GM21825 (cell line): ENCODE measurements at regions not wholly inside any gene's neighbourhood (a gene's known extent, or its start where the extent isn't known, plus 50 kb on each side); places are given as distances from the start of the nearest gene placed in this dataset.

Experiments used
- ATAC-seq: cut with Tn5 transposase; IDR thresholded peaks from one replicate; pipeline ENCODE4 v1.9.1; 2021; ENCODE audit warnings: mild to moderate bottlenecking, moderate library complexity; ENCODE audit not compliant: unreplicated experiment

GRCh38 chr5:162323466-162323865 is 255.9 kb downstream of the GABRG2 start:
- no peak for ATAC-seq

DNA sequence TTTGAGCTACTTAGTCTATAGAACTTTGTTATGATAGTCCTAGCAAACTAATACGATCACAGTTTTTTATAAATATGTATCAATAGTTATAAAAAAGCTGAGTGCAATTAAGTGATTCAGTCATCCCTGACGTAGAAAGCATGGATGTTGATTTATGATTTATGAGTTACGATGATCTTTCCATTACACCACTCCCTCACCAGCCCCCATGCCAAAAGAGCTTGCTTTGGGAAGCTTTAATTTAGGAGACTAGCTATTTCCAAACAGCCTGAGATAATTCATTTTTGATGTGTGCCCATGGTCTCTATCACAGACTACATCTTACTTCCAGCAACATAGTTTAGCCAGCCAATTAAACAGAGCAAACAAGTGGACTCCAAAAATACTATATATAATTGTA is 256.8 kb downstream of the GABRG2 start:
- no peak for ATAC-seq

DNA sequence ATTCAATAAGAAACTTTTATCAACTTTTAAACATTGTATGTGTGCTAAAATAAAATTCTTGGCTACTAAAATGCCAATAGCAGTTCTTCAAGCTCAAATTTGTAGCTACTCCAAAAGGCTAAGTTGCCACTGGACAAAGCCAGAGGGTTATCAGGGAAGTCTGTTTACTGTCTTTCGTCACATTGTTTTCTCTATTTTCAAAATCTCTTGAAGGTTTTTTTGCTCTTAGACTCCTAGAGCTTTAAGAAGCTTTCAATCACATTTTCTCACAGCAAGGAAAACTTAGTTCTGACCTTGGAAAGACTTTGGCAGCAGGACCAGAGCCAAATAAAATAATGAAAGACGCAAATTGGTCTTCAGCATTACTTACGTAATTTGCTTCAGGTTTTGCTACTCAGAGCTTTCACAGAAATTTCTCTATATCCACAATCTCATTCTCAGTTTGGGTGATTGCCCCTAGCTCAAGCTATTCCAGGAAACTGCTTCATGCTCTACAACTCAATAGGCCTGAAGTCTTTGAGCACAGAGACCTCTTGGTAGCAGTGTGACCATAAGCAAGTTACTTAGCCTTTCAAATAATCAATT is 257.7 kb downstream of the GABRG2 start:
- ATAC-seq, result no peak

- no peak for ATAC-seq
Measured at GRCh38 chr5:162334944-162335343, 267.4 kb downstream of the GABRG2 start.

- no peak for ATAC-seq
Measured at GRCh38 chr5:162360373-162360931, 292.9 kb downstream of the GABRG2 start.

DNA sequence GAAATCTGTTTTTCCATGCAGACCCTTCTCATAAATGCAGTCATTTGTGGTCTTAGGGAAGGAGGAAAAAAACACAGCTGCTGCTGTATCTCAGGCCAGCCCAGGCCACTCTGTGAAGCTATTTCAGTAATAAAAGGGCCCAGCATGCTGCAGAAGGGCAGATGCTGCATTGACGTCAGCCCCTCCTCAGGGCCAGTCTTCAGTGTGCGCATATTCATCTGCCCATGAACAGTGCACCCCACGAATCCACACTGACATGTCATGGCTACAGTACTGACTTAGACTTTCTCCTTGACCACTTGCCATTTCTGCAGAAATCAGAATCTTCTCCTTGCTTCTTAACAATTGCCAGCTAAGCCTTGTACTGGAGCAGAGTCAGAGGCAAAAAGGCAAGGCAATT is 304.7 kb downstream of the GABRG2 start:
- ATAC-seq, result no peak

GRCh38 chr5:162377895-162378294 is 310.3 kb downstream of the GABRG2 start:
- no peak for ATAC-seq

GRCh38 chr5:162382839-162383238 is 315.3 kb downstream of the GABRG2 start:
- ATAC-seq, result no peak

DNA sequence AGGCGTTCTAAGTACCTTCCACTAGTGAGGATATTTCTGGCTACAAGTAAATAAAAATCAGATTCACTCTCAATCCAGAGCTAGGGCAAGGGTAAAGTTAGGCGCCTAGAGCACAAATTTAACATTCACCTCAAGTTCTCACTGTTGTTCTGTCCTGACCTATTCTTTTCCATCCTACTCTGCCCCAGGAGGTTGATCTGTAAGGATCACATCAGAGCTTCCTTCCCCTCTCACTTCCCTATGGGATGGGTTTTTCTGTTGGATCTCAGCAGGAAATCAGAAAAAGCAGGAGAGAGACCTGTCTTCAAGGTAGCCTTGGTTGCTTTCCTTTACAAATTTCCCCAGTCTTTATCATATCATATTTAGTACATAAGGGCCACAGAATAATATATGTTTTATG is 316.7 kb downstream of the GABRG2 start:
- no peak for ATAC-seq

DNA sequence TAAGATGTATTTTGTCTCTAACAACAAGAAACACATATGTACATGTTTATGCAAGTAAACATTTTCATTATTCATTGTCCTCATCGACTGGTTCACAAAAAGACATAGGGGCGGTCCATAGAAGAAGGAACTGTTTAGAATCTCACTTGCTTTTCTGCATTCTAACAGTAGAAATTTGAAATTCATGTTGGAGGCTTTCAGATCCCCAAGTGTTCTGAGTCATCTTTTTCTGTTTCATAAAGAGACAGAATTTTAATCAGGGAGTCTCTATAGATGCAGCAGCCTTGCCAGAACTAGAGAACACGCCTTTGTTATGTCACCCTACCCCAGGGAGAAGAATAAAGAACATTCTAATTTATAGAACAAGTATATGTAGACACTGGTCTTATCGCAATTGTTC is 324.3 kb downstream of the GABRG2 start:
- no peak for ATAC-seq

DNA sequence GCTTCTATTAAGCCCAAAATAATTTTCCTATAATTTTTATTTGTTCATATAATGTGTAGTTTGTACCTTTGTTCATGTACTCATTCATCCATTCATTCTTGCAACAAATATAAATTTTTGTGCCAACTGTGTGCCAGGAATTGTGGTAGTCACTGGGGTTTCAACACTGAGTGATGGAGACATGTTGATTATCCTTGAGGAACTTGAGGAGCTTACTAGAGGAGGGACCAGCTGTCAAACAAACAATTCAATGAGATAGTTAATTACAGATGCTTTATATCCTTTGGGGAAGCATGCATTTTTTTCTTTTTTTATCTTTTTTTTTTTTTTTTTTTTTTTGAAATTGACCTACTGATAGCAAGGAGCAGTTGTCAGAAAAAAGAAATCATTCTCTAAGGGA is 324.8 kb downstream of the GABRG2 start:
- ATAC-seq, result no peak

DNA sequence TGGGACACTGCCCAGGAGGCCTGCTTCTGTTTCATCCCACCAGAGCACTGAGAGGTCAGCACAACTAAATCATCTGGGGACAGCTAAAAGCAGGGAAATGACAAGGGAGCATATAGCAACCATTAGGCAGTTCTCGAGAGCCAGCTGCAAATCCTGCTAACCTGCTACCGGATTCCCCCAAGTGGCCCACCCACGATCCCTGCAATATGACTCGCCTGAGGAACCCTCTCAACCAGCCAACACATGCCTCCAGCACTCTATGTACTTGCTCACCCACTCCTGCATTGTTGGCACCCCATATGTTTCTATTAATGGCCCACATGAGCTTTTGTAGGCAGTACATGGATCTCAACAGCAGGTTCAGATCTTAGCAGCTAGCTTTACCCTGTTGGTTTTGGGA is 326.0 kb downstream of the GABRG2 start:
- ATAC-seq, result no peak

DNA sequence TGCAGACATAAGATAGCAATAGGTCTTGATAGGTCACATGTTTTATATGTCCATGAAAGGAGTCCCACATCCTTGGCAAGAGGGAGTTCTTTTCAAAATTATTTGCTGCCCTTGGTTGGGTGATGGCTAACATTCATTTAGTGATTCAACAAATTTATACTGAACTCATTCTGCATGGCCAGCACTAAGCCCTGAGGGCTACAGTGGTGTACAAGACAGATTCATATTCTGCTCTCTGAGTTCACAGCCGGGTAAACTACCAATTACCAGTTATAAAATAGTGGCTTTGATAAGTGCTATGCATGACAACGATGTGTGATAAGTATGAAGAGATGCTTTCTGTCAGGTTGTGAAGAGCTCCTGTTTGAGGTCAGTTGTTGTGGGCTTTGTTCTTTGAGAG is 340.0 kb downstream of the GABRG2 start:
- ATAC-seq, result no peak

- no peak for ATAC-seq
Measured at GRCh38 chr5:162410365-162410764, 342.8 kb downstream of the GABRG2 start.

DNA sequence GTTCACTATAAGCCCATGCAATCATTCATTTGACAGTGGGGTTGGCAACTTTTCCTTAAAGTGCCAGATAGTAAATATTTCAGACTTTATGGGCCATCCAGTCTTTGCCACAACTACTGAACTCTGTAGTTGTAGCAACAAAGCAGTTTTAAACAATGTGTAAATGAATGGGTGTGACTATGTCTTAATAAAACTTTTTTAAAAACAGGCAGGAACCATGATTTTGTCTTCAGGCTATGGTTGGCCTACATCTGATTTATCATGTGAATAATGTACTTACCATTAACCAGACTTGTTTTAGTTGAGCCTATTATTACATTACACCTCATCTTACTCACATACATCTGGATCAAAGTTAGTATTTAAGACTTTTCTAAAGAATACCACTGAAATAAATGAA is 361.6 kb downstream of the GABRG2 start:
- ATAC-seq, result no peak

DNA sequence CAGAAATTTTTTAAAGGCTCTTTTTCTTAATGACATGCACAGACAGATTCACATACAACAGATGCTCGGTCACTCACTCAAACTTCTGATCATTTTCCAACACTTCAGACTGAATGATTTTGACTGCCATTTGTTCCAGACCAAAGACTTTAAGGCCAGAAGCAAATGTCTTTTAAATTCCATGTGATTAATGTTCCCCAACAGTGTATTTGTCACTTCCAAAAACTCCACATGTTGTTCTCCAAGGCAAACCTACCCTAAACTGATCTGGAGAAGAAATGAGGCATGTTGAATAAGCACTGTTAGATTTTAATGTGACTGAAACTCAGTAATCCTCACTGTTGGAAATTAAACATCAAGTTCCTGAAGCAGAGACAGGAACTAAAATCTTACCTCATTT is 366.7 kb downstream of the GABRG2 start:
- ATAC-seq, result no peak

DNA sequence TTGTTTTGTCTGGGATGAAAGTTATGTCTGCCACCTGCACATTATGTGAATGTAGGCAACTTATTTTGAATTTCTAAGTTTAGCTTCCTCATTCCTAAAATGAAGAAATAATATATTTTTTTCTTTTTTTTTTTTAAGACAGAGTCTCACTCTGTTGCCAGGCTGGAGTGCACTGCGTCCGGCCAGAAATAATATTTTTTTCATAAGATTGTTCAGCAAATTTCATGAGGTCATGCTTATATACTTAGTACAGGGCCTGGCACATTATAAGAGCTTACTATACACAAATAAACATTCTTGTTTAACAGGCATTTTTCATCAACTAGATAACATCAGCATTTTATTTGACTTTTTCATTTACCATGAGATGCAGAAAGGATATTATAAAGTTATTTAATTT is 368.5 kb downstream of the GABRG2 start:
- no peak for ATAC-seq

GRCh38 chr5:162444129-162444762 is 376.7 kb downstream of the GABRG2 start:
- ATAC-seq, result no peak

DNA sequence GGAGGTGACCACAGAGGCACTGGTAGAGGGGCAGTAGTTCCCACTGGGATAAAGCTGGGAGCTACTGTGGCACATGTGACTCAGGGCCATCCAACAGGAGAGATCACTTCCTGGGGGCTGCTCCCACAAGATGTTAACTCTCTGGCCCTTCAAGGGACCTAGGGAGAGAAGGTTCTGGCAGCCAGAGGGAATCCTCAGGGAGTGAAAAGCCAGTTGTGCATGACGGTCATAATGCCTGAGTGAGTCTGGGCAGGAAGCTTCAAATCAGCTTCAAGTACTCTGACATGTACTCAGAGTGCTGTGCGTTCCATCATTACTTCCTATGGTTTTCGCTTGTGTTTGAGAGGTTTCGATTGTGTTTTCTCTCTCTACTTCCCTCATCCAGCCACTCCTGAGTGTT is 388.5 kb downstream of the GABRG2 start:
- ATAC-seq, result no peak

GRCh38 chr5:162466011-162466410 is 398.4 kb downstream of the GABRG2 start:
- no peak for ATAC-seq

DNA sequence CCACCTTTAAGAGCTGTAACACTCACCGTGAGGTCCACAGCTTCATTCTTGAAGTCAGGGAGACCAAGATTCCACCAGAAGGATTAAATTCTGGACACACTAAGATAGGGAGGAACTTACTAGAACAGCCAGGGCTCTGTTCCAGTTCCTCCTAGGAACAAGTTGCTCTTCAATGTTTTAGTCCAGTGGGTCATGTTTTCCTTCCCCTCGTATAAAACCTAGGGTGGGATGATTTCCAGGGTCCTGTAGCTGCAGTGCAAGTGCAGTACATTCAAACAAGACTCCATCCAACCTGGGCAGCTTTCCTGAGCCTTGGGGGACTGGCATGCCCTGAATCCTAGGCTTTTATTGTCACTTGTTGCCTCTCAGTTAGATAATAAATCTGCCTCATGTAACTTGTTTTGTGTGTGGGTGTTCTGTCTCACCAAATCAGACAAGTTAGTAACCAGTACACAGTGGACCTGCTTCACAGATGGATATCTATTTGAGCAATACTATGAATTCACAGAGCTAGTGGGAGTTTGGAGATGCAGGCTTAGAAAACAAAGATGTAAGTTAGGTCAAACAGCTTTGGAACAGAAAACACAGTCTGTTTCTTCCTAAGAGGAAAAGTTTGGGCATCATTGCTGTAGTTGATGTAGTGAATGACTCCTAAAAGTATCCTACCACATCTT is 405.6 kb downstream of the GABRG2 start:
- no peak for ATAC-seq

GRCh38 chr5:162474239-162474638 is 406.7 kb downstream of the GABRG2 start:
- no peak for ATAC-seq
